GM19463 (cell line): ENCODE measurements at regions not wholly inside any gene's neighbourhood (a gene's known extent, or its start where the extent isn't known, plus 50 kb on each side); places are given as distances from the start of the nearest gene placed in this dataset.
"Not testable (repeated sequence)": the region's sequence is repeated elsewhere in the genome, so short reads cannot be mapped to it uniquely, and the experiment has no call there.

Experiments used
- ATAC-seq: cut with Tn5 transposase; IDR thresholded peaks from one replicate; pipeline ENCODE4 v1.9.1; 2021; ENCODE audit warnings: mild to moderate bottlenecking, moderate library complexity; ENCODE audit not compliant: unreplicated experiment

DNA sequence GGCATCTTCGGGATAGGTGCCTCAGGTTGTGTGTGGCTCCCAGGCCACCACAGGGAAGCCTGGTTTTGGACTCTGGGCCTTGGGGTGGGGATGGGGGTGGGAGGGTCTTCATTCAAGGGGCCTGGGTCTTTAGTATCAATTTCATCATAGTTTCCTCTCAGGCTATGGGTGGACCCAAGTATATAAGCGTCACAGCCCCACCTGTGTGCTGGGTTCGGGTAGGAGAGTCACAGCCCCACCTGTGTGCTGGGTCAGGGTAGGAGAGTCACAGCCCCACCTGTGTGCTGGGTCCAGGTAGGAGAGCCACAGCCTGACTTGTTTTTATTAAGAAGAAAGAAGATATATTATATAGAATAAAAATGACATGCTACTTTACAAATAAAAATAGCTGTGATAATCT lies 422.1 kb downstream of the BRD1 start:
- ATAC-seq, result no peak

DNA sequence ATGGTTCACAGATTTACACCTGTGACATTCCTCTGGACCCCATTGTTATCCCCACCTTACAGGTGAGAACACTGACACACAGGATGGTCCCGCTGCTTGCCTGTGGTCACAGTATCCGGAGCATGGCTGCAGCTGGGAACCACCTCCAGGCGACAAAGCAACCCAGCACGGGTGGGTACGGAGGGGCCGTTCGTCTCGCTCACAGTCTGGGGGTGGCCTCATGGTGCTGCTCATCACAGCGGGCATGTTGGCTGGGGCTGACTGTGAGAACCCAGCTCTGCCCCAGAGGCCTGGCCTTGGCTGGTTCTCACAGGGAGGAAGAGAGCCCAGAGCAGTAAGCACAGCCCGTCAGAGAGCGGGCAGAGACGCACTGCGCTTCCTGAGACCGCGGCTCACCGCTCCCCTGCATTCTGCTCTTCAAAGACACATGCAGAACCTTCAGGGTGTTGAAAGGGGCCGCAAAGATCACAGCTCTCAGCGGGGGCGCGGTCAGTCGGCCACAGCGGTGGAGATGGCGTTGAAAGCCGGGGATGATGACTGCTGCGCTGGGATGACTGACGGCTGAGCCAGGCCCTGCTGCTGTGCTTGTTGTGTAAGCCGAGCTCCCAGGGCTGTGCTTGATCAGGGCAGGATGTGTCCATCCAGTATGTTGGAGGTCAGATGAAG lies 423.0 kb downstream of the BRD1 start:
- no peak for ATAC-seq

DNA sequence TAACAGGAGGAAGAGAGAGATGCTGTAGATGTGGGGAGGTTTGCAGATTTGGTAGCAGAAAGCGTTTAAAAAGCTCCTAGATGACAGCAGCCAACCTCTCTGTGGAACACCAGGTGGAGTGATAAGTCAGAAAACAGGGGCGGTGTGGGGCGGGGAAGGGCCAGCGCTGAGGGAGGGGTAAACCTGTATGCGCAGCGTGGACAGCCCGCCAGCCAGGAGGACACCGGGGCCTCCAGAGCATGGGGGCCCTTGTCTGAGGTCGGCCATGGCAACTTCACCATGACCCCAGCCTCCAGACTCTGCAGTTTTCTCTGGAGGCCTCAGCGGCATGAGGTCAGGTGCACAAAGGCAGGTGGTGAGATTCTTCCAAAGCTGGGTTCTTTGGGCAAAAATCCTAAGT lies 423.7 kb downstream of the BRD1 start:
- no peak for ATAC-seq

- ATAC-seq, result no peak
Observed at GRCh38 chr22:49403102-49403501, 424.6 kb downstream of the BRD1 start.

GRCh38 chr22:49402169-49402568 lies 425.5 kb downstream of the BRD1 start:
- ATAC-seq, result no peak

DNA sequence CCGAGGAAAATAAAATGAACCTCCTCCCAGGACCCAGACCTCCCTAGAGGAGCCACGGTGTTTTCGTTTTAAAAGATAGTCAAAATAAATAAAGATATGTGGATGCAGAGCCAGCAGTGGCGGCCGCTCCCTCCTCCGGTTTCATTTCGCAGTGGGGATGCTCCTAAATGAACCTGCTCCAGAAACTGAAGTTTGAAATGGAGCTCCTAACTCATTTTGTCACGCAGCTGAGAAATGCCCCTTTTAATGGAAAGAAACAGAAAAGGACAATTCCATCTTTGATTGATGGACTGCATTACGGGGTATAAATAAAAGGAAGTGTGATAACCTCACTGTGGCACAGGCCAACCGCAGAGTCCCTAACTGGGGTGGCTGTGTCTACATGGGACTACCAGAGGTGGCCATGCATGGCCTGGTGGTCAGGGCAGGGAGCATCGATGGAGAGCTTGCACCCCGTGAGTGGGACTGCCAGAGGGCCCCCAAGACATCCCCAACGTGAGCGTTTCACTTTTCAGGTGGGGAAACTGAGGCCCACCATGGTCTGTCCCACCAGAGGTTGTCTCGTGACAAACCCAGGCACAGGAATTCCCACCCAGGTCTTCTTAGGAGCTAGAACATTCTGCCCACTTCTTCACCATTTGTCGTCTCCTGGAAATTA lies 426.6 kb downstream of the BRD1 start:
- no peak for ATAC-seq

GRCh38 chr22:49400136-49400940 lies 427.3 kb downstream of the BRD1 start:
- no peak for ATAC-seq

- ATAC-seq, result no peak
Observed at GRCh38 chr22:49398646-49399045, 429.0 kb downstream of the BRD1 start.

- no peak for ATAC-seq
Observed at GRCh38 chr22:49398115-49398514, 429.6 kb downstream of the BRD1 start.

DNA sequence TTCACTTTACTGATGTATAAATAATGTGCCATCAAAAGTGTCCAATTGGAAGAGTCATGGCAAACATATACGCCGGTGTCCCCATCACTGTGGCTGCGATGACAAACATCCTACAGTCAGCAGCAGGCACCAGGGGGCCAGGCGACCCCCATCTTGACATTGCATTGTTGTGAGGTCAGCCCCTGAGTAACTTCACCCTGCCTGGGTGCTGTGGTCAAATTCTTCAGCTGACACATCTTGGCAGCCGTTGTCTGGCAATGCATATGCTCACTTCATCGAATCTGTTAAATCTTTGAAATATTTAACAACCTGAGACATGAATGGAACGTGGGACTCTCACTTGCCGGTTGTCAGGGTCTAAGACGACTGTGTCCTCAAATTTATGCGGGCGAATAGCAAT lies 430.9 kb downstream of the BRD1 start:
- ATAC-seq, result no peak

GRCh38 chr22:49395617-49396016 lies 432.1 kb downstream of the BRD1 start:
- no peak for ATAC-seq

DNA sequence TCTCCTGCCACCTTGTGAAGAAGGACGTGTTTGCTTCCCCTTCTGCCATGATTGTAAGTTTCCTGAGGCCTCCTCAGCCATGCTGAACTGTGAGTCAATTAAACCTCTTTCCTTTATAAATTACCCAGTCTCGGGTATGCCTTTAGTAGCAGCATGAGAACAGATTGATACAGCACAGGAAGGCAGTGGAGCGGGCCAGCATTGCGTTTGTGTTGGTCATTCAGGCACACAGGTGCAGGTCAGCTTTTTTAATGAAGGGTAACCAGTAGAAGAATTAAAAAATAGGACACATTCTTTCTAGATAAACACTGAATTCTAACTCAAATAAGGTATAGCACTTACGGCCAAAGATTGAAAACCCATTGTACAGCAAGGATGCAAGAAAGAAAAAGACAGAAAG lies 432.6 kb downstream of the BRD1 start:
- not testable (repeated sequence) for ATAC-seq

DNA sequence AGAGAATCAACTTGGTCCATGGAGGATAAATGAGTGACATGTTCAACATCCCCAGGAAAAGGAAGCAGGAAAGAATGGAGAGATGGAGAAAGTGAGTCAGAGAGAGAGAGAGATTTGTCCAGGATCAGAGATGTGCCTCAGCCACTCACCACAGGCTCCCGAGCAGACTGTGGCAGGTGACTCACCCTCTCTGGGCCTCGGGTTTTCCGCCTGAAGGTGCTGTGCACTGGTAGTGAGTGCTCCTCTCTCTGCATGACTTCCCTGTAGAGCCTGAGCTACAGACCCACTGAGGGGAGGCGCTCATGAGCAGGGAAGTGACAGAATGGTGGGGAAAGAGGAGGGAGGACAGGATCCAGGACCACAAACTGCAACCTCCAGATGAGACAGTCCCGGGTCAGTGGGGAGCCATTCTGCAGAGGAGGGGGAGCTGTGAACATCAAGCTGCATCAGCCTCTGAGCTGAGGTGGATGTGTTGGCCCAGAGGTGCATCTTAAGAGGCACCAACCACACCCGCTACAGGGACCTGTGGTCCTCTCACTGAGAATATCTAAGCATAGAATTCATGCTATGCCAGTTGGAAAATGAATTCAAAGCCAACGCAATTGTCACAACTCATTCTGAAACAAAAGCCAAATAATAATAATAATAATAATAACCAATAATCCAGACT lies 433.4 kb downstream of the BRD1 start:
- no peak for ATAC-seq

GRCh38 chr22:49393526-49393925 lies 434.1 kb downstream of the BRD1 start:
- ATAC-seq, result no peak

DNA sequence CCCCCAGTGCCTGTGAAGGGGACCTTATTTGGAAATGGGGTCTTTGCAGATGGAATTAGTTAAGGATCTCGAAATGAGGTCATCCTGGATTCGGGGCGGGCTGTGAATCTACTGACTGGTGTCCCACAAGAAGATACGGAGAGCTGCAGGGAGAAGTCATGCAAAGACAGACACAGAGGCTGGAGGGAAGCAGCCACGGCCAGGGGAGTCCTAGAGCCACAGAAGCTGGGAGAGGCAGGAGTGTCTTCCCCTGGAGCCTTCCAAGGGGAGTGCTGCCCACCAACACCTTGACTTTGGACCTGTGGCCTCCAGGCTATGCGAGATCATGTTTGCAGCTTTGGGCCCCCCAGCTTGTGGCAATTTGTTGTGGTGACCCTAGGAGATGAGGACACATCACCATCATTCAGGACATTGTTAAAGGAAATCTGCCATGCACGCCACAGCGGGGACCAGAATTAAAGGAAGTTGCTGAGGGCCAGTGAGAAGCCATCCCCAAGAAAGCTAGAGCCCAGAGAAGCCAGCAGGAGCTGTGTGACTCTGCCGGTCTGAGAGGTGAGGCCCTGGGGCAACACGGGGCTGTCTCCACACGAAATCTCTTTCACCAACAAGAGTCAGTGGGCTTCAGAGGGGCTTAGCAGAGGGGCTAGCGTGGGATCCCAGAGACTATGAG lies 434.7 kb downstream of the BRD1 start:
- no peak for ATAC-seq

DNA sequence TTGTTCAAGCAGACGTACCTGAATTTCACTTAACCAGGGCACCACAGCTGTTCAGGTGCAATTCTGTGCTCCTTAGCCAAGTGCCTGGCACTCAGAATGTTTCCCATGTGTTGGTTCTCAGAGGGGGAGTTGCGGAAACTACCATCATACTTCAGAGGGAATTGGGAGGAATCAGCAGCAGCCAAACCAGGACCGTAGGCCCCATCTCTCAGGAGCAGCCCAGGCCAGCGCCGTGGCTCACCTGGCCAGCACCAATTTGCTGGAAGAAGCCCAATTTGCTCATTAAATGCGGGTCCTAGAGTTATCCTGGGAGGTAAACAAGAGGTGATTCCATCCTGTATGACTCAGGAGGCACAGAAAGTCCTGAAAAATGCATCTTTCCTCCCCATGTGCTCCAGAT lies 435.4 kb downstream of the BRD1 start:
- ATAC-seq, result no peak

DNA sequence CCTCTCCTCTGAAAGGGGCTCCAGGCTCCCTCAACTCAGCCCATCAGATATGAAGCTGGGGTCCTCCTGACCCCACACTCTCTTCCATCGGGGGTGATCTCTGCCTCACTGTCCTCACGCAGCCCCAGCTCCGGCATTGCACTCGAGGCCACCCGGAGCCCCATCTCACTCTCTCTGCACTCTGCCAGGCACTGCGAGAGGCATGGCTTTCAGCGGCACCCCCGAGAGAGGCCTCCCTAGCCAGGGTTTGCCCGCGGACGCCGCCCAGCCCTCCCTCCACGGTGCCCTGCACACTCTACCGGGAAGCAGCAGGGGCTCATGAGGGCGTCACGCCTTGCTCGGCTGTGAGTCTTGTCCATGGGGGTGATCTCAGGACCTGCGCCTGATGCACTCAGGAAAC lies 436.2 kb downstream of the BRD1 start:
- ATAC-seq, result no peak

DNA sequence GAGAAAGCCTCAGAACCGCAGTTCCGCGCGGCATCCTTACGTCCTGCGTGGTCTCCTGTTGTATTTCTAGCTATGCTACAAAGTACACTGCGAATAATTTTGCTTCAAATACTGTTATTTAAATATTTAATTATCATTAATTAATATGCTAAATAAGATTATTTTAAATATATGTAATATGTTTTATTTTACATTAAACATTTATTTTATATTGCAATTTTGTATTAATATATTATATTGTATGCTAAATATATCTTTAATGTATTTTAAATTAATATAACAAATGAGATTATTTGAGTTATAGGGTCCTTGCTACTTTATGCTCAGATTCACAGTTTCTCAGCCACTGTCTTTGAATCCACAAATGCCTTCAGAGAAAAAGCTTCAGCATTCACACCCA lies 436.7 kb downstream of the BRD1 start:
- no peak for ATAC-seq

- not testable (repeated sequence) for ATAC-seq
Observed at GRCh38 chr22:49383909-49384308, 443.8 kb downstream of the BRD1 start.

DNA sequence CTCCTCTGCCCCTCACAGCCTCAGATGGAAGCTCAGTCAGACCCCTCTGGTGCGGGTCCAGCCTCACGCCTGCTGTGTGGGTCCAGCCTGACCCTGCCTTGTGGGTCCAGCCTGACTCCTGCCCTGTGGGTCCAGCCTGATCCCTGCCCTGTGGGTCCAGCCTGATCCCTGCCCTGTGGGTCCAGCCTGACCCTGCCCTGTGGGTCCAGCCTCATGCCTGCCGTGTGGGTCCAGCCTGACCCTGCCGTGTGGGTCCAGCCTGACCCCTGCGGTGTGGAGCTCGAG lies 445.3 kb downstream of the BRD1 start:
- ATAC-seq, result no peak
